CD14-positive monocyte (primary cell): ENCODE measurements at regions not wholly inside any gene's neighbourhood (a gene's known extent, or its start where the extent isn't known, plus 50 kb on each side); places are given as distances from the start of the nearest gene placed in this dataset.

ENCODE experiments used
- DNase-seq, 3 donors: peaks; one replicate each; pipeline ENCODE4 v3.0.0-alpha.2; 2011 to 2022
- H2AFZ ChIP-seq: 2 replicates; pipeline ENCODE4 v1.6.0; 2012; ENCODE audit warnings: mild to moderate bottlenecking, low read depth, low read length, inconsistent platforms; ENCODE audit not compliant: insufficient read depth, poor library complexity, severe bottlenecking
- H3K27ac ChIP-seq, 2 donors: 1 replicate in 1 of 2; 2 replicates in 1 of 2; pipeline ENCODE4 v1.5.1; 2012 to 2013; ENCODE audit warnings: low read length in 2 of 2, control low read depth in 1 of 2, inconsistent platforms in 1 of 2, low read depth in 1 of 2, mild to moderate bottlenecking in 1 of 2
- H3K27me3 ChIP-seq, 2 donors: one replicate each; pipeline versions ENCODE4 v1.6.0 to v1.6.1; 2011 to 2013; ENCODE audit warnings: low read length in 2 of 2; ENCODE audit not compliant: control insufficient read depth in 2 of 2, insufficient read depth in 2 of 2
- H3K36me3 ChIP-seq, 2 donors: replicated peaks in 1 of 2; 1 replicate in 1 of 2; 2 replicates in 1 of 2; pipeline versions ENCODE4 v1.5.1 to v1.6.1; 2012 to 2013; ENCODE audit warnings: low read length in 2 of 2, control low read depth in 1 of 2, inconsistent platforms in 1 of 2, mild to moderate bottlenecking in 1 of 2; ENCODE audit not compliant: insufficient read depth in 2 of 2, control insufficient read depth in 1 of 2
- H3K4me1 ChIP-seq, 2 donors: 1 replicate in 1 of 2; 2 replicates in 1 of 2; pipeline versions ENCODE4 v1.5.1 to v1.6.1; 2012 to 2013; ENCODE audit warnings: low read length in 2 of 2, control low read depth in 1 of 2, inconsistent platforms in 1 of 2, mild to moderate bottlenecking in 1 of 2, moderate library complexity in 1 of 2; ENCODE audit not compliant: insufficient read depth in 2 of 2, control insufficient read depth in 1 of 2
- H3K4me2 ChIP-seq: replicated peaks from 2 replicates; pipeline ENCODE3; 2012; ENCODE audit warnings: low read length, moderate library complexity, mild to moderate bottlenecking; ENCODE audit not compliant: poor library complexity, severe bottlenecking; ENCODE audit errors: extremely low read depth
- H3K4me3 ChIP-seq, 3 experiments: fragments of 200-600 bp in 1 of 3; sonication (generic) in 1 of 3; replicated peaks in 1 of 3; 1 replicate in 2 of 3; 2 replicates in 1 of 3; pipeline ENCODE4 v1.5.1; 2011 to 2013; ENCODE audit warnings: low read length in 3 of 3, mild to moderate bottlenecking in 3 of 3, control low read depth in 2 of 3, low read depth in 2 of 3, inconsistent platforms in 1 of 3, moderate library complexity in 1 of 3
- H3K79me2 ChIP-seq: 2 replicates; pipeline ENCODE4 v1.6.0; 2012; ENCODE audit warnings: mild to moderate bottlenecking, control low read depth, inconsistent platforms, low read length, moderate library complexity; ENCODE audit not compliant: insufficient read depth
- H3K9ac ChIP-seq: 2 replicates; pipeline ENCODE4 v1.6.0; 2017; ENCODE audit warnings: low read length, mild to moderate bottlenecking; ENCODE audit not compliant: insufficient read depth, poor library complexity, severe bottlenecking
- H3K9me3 ChIP-seq, 2 donors: replicated peaks in 1 of 2; 1 replicate in 1 of 2; 2 replicates in 1 of 2; pipeline versions ENCODE4 v1.5.1 to v1.6.1; 2012 to 2013; ENCODE audit warnings: low read length in 2 of 2, control low read depth in 1 of 2; ENCODE audit not compliant: control insufficient read depth in 1 of 2, insufficient read depth in 1 of 2
- H4K20me1 ChIP-seq: 2 replicates; pipeline ENCODE4 v1.6.0; 2012; ENCODE audit warnings: mild to moderate bottlenecking, low read length, control low read depth, moderate library complexity; ENCODE audit not compliant: insufficient read depth
- H3K27ac Mint-ChIP-seq, 7 donors: one replicate each; pipeline ENCODE4 v1.8.0; 2020; ENCODE audit warnings: mild to moderate bottlenecking in 7 of 7, mixed read lengths in 7 of 7, moderate library complexity in 6 of 7, inconsistent platforms in 2 of 7
- H3K27me3 Mint-ChIP-seq, 3 donors: one replicate each; pipeline ENCODE4 v1.8.0; 2021 to 2022; ENCODE audit warnings: low read depth in 3 of 3, mild to moderate bottlenecking in 3 of 3, mixed read lengths in 3 of 3, moderate library complexity in 3 of 3, inconsistent platforms in 1 of 3
- H3K36me3 Mint-ChIP-seq, 2 donors: one replicate each; pipeline ENCODE4 v1.8.0; 2020; ENCODE audit warnings: mixed read lengths in 2 of 2, inconsistent platforms in 1 of 2, mild to moderate bottlenecking in 1 of 2
- H3K4me1 Mint-ChIP-seq: one replicate; pipeline ENCODE4 v1.8.0; 2020; ENCODE audit warnings: mild to moderate bottlenecking, mixed read lengths
- H3K4me3 Mint-ChIP-seq, 2 donors: one replicate each; pipeline ENCODE4 v1.8.0; 2020; ENCODE audit warnings: mild to moderate bottlenecking in 2 of 2, mixed read lengths in 2 of 2, moderate library complexity in 1 of 2
- H3K9me3 Mint-ChIP-seq, 7 donors: one replicate each; pipeline ENCODE4 v1.8.0; 2020 to 2022; ENCODE audit warnings: mixed read lengths in 7 of 7, mild to moderate bottlenecking in 6 of 7, moderate library complexity in 6 of 7, inconsistent platforms in 2 of 7
- WGBS: methylation state at CpG from one replicate; pipeline ENCODE4 v1.1.5; 2013; ENCODE audit warnings: missing lambda C conversion rate; ENCODE audit not compliant: insufficient coverage; 5-methylcytosine and 5-hydroxymethylcytosine counted together
- intact Hi-C, 2 donors: fragments of 100-400 bp; cut with micrococcal nuclease; formaldehyde crosslinking; loops; one replicate each; pipeline versions ENCODE4 v1.15.0 to v1.15.1; 2023
- TF ChIP-seq, protein P1 (sequence below): fragments of 200-600 bp; IDR thresholded peaks from one replicate; pipeline ENCODE4 v1.8.0; 2022; ENCODE audit warnings: antibody characterized with exemption, mild to moderate bottlenecking

DNA sequence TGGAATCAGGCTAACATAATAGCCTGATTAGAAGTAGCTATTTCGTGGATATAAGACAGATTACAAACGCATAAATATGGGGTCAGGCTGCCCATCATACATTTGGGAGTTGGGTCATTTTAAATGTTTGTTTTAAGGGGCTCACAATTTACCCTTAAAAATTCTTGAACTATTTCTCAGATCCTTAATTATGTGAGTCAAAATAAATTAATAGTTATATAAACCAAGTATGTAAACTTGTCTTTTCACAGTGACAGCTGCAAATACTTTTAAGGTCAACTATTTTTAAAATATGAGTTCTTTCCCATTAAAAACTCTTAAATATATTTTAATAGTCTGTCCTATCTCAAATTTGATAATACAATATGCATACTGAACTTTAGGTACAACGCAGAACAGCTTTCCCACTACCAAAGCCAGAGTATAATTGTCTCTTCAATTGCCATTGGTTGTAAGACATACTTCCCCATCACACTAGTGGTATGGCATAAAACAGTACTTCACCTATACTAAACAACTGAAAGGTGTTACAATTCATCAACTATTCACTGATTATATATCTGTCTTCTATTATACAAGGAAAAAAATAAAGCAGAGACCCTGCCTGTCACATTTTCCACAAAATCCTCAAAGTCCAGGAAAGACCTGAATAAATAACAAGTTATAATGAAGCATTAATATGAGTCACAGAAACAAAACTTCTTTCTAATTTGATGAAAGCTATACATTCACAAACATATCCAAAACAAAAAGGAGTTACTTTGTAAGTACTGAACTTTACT, 80.8 kb upstream of the COL21A1 start:
- H3K27me3 ChIP-seq = no peaks in the 10 kb centered on the region
- H3K36me3 Mint-ChIP-seq = no peaks in the 10 kb centered on the region
- no peak overlapping the region for H3K4me3 Mint-ChIP-seq
- intact Hi-C loops = no loop called here
- H3K4me1 ChIP-seq = no peaks in the 10 kb centered on the region
- H3K27ac ChIP-seq = no peak overlapping the region
- no CpG with 5 or more reads among the region's 3 CpGs for WGBS
- no peaks in the 10 kb centered on the region for H3K9me3 ChIP-seq
- H2AFZ ChIP-seq = no peak overlapping the region
- no peak overlapping the region for H3K4me2 ChIP-seq
- H3K9ac ChIP-seq = no peak overlapping the region
- DNase-seq = no peak
- H4K20me1 ChIP-seq = no peaks in the 10 kb centered on the region
- H3K9me3 Mint-ChIP-seq = no peaks in the 10 kb centered on the region
- TF ChIP-seq, protein P1, sequence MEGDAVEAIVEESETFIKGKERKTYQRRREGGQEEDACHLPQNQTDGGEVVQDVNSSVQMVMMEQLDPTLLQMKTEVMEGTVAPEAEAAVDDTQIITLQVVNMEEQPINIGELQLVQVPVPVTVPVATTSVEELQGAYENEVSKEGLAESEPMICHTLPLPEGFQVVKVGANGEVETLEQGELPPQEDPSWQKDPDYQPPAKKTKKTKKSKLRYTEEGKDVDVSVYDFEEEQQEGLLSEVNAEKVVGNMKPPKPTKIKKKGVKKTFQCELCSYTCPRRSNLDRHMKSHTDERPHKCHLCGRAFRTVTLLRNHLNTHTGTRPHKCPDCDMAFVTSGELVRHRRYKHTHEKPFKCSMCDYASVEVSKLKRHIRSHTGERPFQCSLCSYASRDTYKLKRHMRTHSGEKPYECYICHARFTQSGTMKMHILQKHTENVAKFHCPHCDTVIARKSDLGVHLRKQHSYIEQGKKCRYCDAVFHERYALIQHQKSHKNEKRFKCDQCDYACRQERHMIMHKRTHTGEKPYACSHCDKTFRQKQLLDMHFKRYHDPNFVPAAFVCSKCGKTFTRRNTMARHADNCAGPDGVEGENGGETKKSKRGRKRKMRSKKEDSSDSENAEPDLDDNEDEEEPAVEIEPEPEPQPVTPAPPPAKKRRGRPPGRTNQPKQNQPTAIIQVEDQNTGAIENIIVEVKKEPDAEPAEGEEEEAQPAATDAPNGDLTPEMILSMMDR = no peak
- H3K27me3 Mint-ChIP-seq = peaks cover 0 to 4% (median 4%) of the 10 kb centered on the region in 3 donors
- H3K27ac Mint-ChIP-seq = no peak overlapping the region
- no peaks in the 10 kb centered on the region for H3K4me1 Mint-ChIP-seq
- no peaks in the 10 kb centered on the region for H3K79me2 ChIP-seq
- no peak overlapping the region for H3K4me3 ChIP-seq
- H3K36me3 ChIP-seq = no peaks in the 10 kb centered on the region

DNA sequence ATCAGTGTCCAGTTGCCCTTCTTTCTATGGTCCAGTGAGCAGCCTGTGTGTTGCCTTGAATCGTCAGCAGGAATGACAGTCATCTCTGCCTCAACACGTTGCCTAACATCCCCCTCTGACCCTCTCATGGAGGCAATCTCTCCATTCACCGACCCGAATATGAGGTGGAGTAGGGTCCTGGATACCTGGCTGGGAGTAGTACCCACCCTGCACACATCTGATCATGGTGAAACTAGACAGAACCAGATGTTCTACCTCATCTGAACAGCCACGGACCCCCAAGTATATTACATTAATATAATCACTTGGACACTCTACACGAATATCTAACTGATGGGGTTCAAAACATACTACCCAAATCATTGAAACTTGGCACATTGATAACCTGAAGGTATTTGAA, 77.0 kb upstream of the COL21A1 start:
- H3K36me3 ChIP-seq = no peaks in the 10 kb centered on the region
- no peak overlapping the region for H3K4me2 ChIP-seq
- TF ChIP-seq, protein P1 = no peak
- no peaks in the 10 kb centered on the region for H3K36me3 Mint-ChIP-seq
- H3K9me3 ChIP-seq = no peaks in the 10 kb centered on the region
- WGBS = 0% methylated on average over 1 of the region's 6 CpGs
- no peaks in the 10 kb centered on the region for H3K27me3 ChIP-seq
- no peak overlapping the region for H3K4me3 Mint-ChIP-seq
- H3K9me3 Mint-ChIP-seq = peaks cover 0 to 2% (median 0%) of the 10 kb centered on the region in 7 donors
- H3K27ac ChIP-seq = no peak overlapping the region
- H4K20me1 ChIP-seq = no peaks in the 10 kb centered on the region
- H3K79me2 ChIP-seq = no peaks in the 10 kb centered on the region
- no peaks in the 10 kb centered on the region for H3K4me1 Mint-ChIP-seq
- intact Hi-C loops = no loop called here
- no peak overlapping the region for H3K4me3 ChIP-seq
- no peak overlapping the region for H3K9ac ChIP-seq
- no peak overlapping the region for H2AFZ ChIP-seq
- no peak for DNase-seq
- peaks cover 0 to 4% (median 0%) of the 10 kb centered on the region in 3 donors for H3K27me3 Mint-ChIP-seq
- H3K27ac Mint-ChIP-seq = no peak overlapping the region
- no peaks in the 10 kb centered on the region for H3K4me1 ChIP-seq
